SK-N-SH (cell line): ENCODE measurements at regions not wholly inside any gene's neighbourhood (a gene's known extent, or its start where the extent isn't known, plus 50 kb on each side); places are given as distances from the start of the nearest gene placed in this dataset.
A peak's percentile ranks its signal among the peaks of the same experiment; 100 is the strongest.

Experiments
- CTCF ChIA-PET: fragments of 300-600, 350-600 bp; formaldehyde crosslinking; extraction: SDS; loops from one replicate; lab custom pipeline; 2021; lab: Yijun Ruan, JAX
- POLR2A ChIA-PET: fragments of 350-600 bp; sonication (Branson Sonifier 250); formaldehyde crosslinking; extraction: SDS; loops from one replicate; lab custom pipeline; 2020; ENCODE audit warnings: antibody characterized with exemption, inconsistent platforms; lab: Yijun Ruan, JAX
- DNase-seq: peaks from one replicate; pipeline ENCODE4 v3.0.0; 2012
- H2AFZ ChIP-seq: fragments of 200-600 bp; sonication (generic); 2 replicates; pipeline ENCODE4 v1.8.1; 2016; ENCODE audit warnings: antibody characterized with exemption, mild to moderate bottlenecking, low read depth
- H3F3A ChIP-seq: fragments of 200-600 bp; sonication (generic); replicated peaks from 2 replicates; pipeline ENCODE3; 2016; ENCODE audit warnings: antibody characterized with exemption, mild to moderate bottlenecking; ENCODE audit not compliant: insufficient read depth
- H3K27ac ChIP-seq, 2 experiments: fragments of 200-500 bp in 1 of 2; fragments of 200-600 bp in 1 of 2; sonication (Bioruptor generic) in 1 of 2; sonication (generic), shearing (Covaris generic) in 1 of 2; 2 replicates each; pipeline versions ENCODE4 v1.5.1 to v1.6.1; 2014 to 2016; ENCODE audit warnings: low read depth in 2 of 2, inconsistent platforms in 1 of 2, low read length in 1 of 2, mild to moderate bottlenecking in 1 of 2, mixed read lengths in 1 of 2
- H3K27me3 ChIP-seq: fragments of 200-600 bp; sonication (generic), shearing (Covaris generic); 2 replicates; pipeline ENCODE4 v1.6.1; 2016; ENCODE audit warnings: mixed run types; ENCODE audit not compliant: insufficient read depth
- H3K36me3 ChIP-seq, 2 experiments: fragments of 200-500 bp in 1 of 2; fragments of 200-600 bp in 1 of 2; sonication (Bioruptor generic) in 1 of 2; sonication (generic) in 1 of 2; replicated peaks in 1 of 2; 2 replicates each; pipeline versions ENCODE3 to v1.5.1; 2014 to 2016; ENCODE audit warnings: low read length in 1 of 2, mild to moderate bottlenecking in 1 of 2; ENCODE audit not compliant: insufficient read depth in 2 of 2, control insufficient read depth in 1 of 2
- H3K4me1 ChIP-seq, 2 experiments: fragments of 200-500 bp in 1 of 2; fragments of 200-600 bp in 1 of 2; sonication (Bioruptor generic) in 1 of 2; sonication (generic), shearing (Covaris generic) in 1 of 2; 2 replicates each; pipeline versions ENCODE4 v1.5.1 to v1.6.1; 2014 to 2016; ENCODE audit warnings: low read depth in 1 of 2, low read length in 1 of 2, mixed run types in 1 of 2; ENCODE audit not compliant: insufficient read depth in 2 of 2, control insufficient read depth in 1 of 2
- H3K4me2 ChIP-seq: fragments of 200-600 bp; sonication (generic), shearing (Covaris generic); 2 replicates; pipeline ENCODE4 v1.6.1; 2017; ENCODE audit warnings: mixed run types
- H3K4me3 ChIP-seq, 2 experiments: fragments of 200-500 bp in 1 of 2; fragments of 200-600 bp in 1 of 2; sonication (Bioruptor generic) in 1 of 2; sonication (generic), shearing (Covaris generic) in 1 of 2; 2 replicates each; pipeline versions ENCODE4 v1.5.1 to v1.8.1; 2014 to 2016; ENCODE audit warnings: low read depth in 2 of 2, inconsistent platforms in 1 of 2, low read length in 1 of 2, mild to moderate bottlenecking in 1 of 2, mixed read lengths in 1 of 2, moderate library complexity in 1 of 2
- H3K79me2 ChIP-seq: fragments of 200-600 bp; sonication (generic); 2 replicates; pipeline ENCODE4 v1.8.1; 2017; ENCODE audit warnings: mild to moderate bottlenecking; ENCODE audit not compliant: insufficient read depth
- H3K9ac ChIP-seq: fragments of 200-600 bp; sonication (generic); 2 replicates; pipeline ENCODE4 v1.6.1; 2017; ENCODE audit warnings: mixed run types
- H3K9me2 ChIP-seq: fragments of 200-600 bp; sonication (generic); 2 replicates; pipeline ENCODE4 v1.6.1; 2017; ENCODE audit warnings: mixed run types
- H3K9me3 ChIP-seq: fragments of 200-600 bp; sonication (generic); 2 replicates; pipeline ENCODE4 v1.6.1; 2017; ENCODE audit warnings: mixed run types, mild to moderate bottlenecking, moderate library complexity
- H4K20me1 ChIP-seq: fragments of 200-600 bp; sonication (generic); 2 replicates; pipeline ENCODE4 v1.6.1; 2017; ENCODE audit warnings: mild to moderate bottlenecking, mixed run types; ENCODE audit not compliant: insufficient read depth
- CHD2 ChIP-seq: fragments of 150-350 bp; IDR thresholded peaks from 2 replicates; pipeline ENCODE4 v1.6.1; 2018; ENCODE audit warnings: low read length; ENCODE audit not compliant: partially characterized antibody
- EP300 ChIP-seq, 2 experiments: IDR thresholded peaks; 2 replicates each; pipeline versions ENCODE4 v1.4.0 to v1.6.1; 2012; ENCODE audit warnings: borderline replicate concordance in 1 of 2, low read depth in 1 of 2, low read length in 1 of 2
- EZH2phosphoT487 ChIP-seq: fragments of 200-600 bp; sonication (generic); IDR thresholded peaks from 2 replicates; pipeline ENCODE4 v1.6.1; 2017; ENCODE audit warnings: low read depth, mixed run types, mild to moderate bottlenecking, antibody characterized with exemption, moderate library complexity, borderline replicate concordance
- GATA2 ChIP-seq: sonication (generic); formaldehyde crosslinking; IDR thresholded peaks from 2 replicates; pipeline ENCODE4 v1.5.0; 2020; ENCODE audit warnings: mild to moderate bottlenecking, missing genetic modification reagents
- NRF1 ChIP-seq: IDR thresholded peaks from 2 replicates; pipeline ENCODE4 v1.6.1; 2012; ENCODE audit warnings: low read depth, mild to moderate bottlenecking, low read length
- PBX3 ChIP-seq: IDR thresholded peaks from 2 replicates; pipeline ENCODE4; 2012
- RCOR1 ChIP-seq: fragments of 150-350 bp; IDR thresholded peaks from 2 replicates; pipeline ENCODE4 v1.6.1; 2017; ENCODE audit warnings: antibody characterized with exemption, low read length
- ZBTB33 ChIP-seq: IDR thresholded peaks from 2 replicates; pipeline ENCODE4 v1.4.0; 2012; ENCODE audit warnings: low read depth, borderline replicate concordance
- WGBS: methylation state at CpG from one replicate; pipeline ENCODE4 v1.1.6; 2017; ENCODE audit warnings: low lambda C conversion rate; 5-methylcytosine and 5-hydroxymethylcytosine counted together

GRCh38 chr6:155980768-155981079 lies 525.1 kb upstream of the NOX3 start:
- Histone ChIP-seq H3K9me2 (no peaks in the 10 kb centered on the region), H3F3A (no peaks in the 10 kb centered on the region), H3K9ac (no peak overlapping the region), H3K4me1 (peaks cover 0 to 7% of the 10 kb centered on the region in 2 experiments; a peak in 2 of 4 replicates), H3K27me3 (no peaks in the 10 kb centered on the region), H3K9me3 (no peaks in the 10 kb centered on the region), H4K20me1 (no peaks in the 10 kb centered on the region), H3K4me3 (no peak overlapping the region), H3K36me3 (no peaks in the 10 kb centered on the region), H2AFZ (no peak overlapping the region), H3K79me2 (no peaks in the 10 kb centered on the region), H3K4me2 (no peak overlapping the region), H3K27ac (no peak overlapping the region; a peak in 1 of 4 replicates)
- DNase-seq, result peak; percentile 32
- POLR2A ChIA-PET, result interaction anchor here (0.7 to 1.8 kb wide), 2 partner anchors 48 to 185 kb away, joined by 6 to 7 read pairs; no protein-coding TSS in a partner anchor
- TF ChIP-seq CHD2 (peak; percentile 37), GATA2 (CRISPR knock-in tag) (peak; percentile 75), NRF1 (no peak), RCOR1 (0 out of 2 replicates have a peak, but pooled peaks have one; percentile 24), PBX3 (no peak), EP300 (IDR thresholded peaks at IDR 0.05; ENCODE audit: borderline replicate concordance in 1 of 2, low read depth in 1 of 2, low read length in 1 of 2) (peak in 1 of 2 experiments; percentile 29; a peak in 1 of 4 replicates), EZH2phosphoT487 (no peak)
- CTCF ChIA-PET, result interaction anchor here (0.7 to 1.8 kb wide), 4 partner anchors 10 to 19 kb away, joined by 3 to 5 read pairs (median 4); no protein-coding TSS in a partner anchor

- H2AFZ ChIP-seq, result no peak overlapping the region
- H3K27ac ChIP-seq, result no peak overlapping the region; a peak in 1 of 4 replicates
- H3K9me3 ChIP-seq, result no peaks in the 10 kb centered on the region
- H3K79me2 ChIP-seq, result no peaks in the 10 kb centered on the region
- H3F3A ChIP-seq, result no peaks in the 10 kb centered on the region
- H3K4me3 ChIP-seq, result no peak overlapping the region
- H3K4me1 ChIP-seq, result peaks cover 0 to 11% of the 10 kb centered on the region in 2 experiments; a peak in 2 of 4 replicates
- ChIA-PET CTCF (interaction anchor here (0.7 to 1.8 kb wide), 4 partner anchors 9 to 18 kb away, joined by 3 to 5 read pairs (median 4); no protein-coding TSS in a partner anchor), POLR2A (interaction anchor here (1.8 kb wide), 1 partner anchor 49 kb away, joined by 7 read pairs; no protein-coding TSS in a partner anchor)
- no peaks in the 10 kb centered on the region for H3K9me2 ChIP-seq
- no peaks in the 10 kb centered on the region for H4K20me1 ChIP-seq
- H3K36me3 ChIP-seq, result no peaks in the 10 kb centered on the region
- TF ChIP-seq ZBTB33 (no peak), GATA2 (CRISPR knock-in tag) (peak; percentile 59), EP300 (IDR thresholded peaks at IDR 0.05; ENCODE audit: borderline replicate concordance in 1 of 2, low read depth in 1 of 2, low read length in 1 of 2) (peak in 1 of 2 experiments; percentile 18; a peak in 1 of 4 replicates)
- no peak for DNase-seq
- H3K9ac ChIP-seq, result no peak overlapping the region
- no peaks in the 10 kb centered on the region for H3K27me3 ChIP-seq
- 52% methylated on average over 5 of the region's 5 CpGs for WGBS
- H3K4me2 ChIP-seq, result no peak overlapping the region
These were observed 524.6 kb upstream of the NOX3 start for GRCh38 chr6:155980014-155980767.
